Erythroblast (primary cell): ENCODE measurements at regions not wholly inside any gene's neighbourhood (a gene's known extent, or its start where the extent isn't known, plus 50 kb on each side); places are given as distances from the start of the nearest gene placed in this dataset.

Source experiments
- DNase-seq, 2 experiments: peaks; one replicate each; lab custom pipeline; 2025; lab: John Stamatoyannopoulos, UW
- GATA1 ChIP-seq: IDR thresholded peaks from 2 replicates; pipeline ENCODE4 v1.6.1; 2011; ENCODE audit warnings: low read depth, mild to moderate bottlenecking, control low read depth, low read length, moderate library complexity
- POLR2A ChIP-seq: IDR thresholded peaks from 2 replicates; pipeline ENCODE4 v1.6.1; 2011; ENCODE audit warnings: mild to moderate bottlenecking, low read length

- DNase-seq: no peak
- TF ChIP-seq GATA1: no peak
- TF ChIP-seq POLR2A: no peak
Measured at GRCh38 chr5:107808671-107809137, 138.0 kb upstream of the EFNA5 start.

GRCh38 chr5:107807431-107807830 lies 136.7 kb upstream of the EFNA5 start:
- TF ChIP-seq GATA1: no peak
- no peak for TF ChIP-seq POLR2A

GRCh38 chr5:107806705-107807104 lies 136.0 kb upstream of the EFNA5 start:
- no peak for TF ChIP-seq POLR2A
- no peak for TF ChIP-seq GATA1
- no peak for DNase-seq

More at GRCh38 chr5:107807431-107807830, 136.7 kb upstream of the EFNA5 start:
- no peak for DNase-seq

GRCh38 chr5:107806271-107806670 lies 135.5 kb upstream of the EFNA5 start:
- TF ChIP-seq GATA1 (no peak), POLR2A (no peak)
- no peak for DNase-seq

- TF ChIP-seq GATA1: no peak
- no peak for TF ChIP-seq POLR2A
- no peak for DNase-seq
Measured at GRCh38 chr5:107805824-107806223, 135.1 kb upstream of the EFNA5 start.

DNA sequence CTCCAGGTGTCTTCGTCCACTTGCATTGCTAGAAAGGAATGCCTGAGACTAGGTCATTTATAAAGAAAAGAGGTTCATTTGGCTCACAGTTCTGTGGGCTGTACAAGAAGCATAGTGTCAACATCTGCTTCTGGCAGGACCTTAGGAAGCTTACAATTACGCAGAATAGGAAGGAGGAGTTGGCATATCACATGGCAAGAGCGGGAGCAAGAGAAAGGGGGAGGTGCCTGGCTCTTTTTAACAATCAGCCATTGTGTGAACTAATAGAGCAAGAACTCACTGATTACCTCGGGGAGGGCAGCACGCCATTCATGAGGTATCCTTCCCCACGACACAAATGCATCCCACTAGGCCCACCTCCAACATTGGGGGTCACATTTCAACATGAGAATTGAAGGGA lies 134.4 kb upstream of the EFNA5 start:
- TF ChIP-seq GATA1: no peak
- TF ChIP-seq POLR2A: no peak
- DNase-seq: no peak

DNA sequence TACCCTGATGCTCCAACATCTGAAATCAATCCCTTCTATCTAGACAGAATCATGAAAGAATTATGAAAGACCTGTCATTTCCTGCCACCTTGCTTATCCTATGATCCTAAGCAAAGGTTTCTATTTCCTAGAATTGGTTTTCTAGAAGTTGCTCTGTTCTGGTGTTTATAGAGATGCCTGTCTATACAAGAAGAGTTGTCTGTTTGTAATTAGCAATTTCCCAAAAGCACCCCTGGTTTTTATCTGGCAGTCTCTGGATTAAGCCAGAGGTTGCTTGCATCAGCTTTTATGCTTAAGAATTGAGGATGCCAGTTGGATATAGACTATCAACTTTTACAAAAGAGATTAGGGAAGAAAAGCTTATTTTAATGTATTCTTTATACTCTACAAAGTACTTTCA lies 133.0 kb upstream of the EFNA5 start:
- no peak for TF ChIP-seq GATA1
- no peak for TF ChIP-seq POLR2A

DNA sequence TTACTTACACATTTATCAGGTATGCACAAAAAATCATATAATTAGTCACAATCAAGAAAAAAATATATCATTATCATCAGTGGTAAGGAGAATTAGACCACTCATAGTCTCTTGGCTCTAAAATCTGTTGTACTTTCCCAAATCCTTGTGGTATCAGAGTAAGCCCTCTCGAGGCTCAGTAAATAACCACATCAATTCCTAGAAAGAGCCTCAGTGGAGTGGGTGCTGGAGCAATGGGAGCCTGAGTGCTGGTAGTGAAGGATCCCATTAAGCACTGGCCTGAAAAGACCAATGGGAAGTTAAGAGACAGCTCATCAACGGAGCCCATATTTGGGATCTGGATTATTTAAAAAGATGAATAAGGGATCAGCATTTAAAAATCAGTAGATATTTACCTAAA lies 130.3 kb upstream of the EFNA5 start:
- no peak for DNase-seq
- no peak for TF ChIP-seq GATA1
- no peak for TF ChIP-seq POLR2A

More for the DNA sequence above, 133.0 kb upstream of the EFNA5 start:
- no peak for DNase-seq

- DNase-seq: no peak
- no peak for TF ChIP-seq GATA1
- no peak for TF ChIP-seq POLR2A
Measured at GRCh38 chr5:107799306-107799705, 128.6 kb upstream of the EFNA5 start.

GRCh38 chr5:107796797-107797196 lies 126.1 kb upstream of the EFNA5 start:
- no peak for DNase-seq
- TF ChIP-seq GATA1 (no peak), POLR2A (no peak)

DNA sequence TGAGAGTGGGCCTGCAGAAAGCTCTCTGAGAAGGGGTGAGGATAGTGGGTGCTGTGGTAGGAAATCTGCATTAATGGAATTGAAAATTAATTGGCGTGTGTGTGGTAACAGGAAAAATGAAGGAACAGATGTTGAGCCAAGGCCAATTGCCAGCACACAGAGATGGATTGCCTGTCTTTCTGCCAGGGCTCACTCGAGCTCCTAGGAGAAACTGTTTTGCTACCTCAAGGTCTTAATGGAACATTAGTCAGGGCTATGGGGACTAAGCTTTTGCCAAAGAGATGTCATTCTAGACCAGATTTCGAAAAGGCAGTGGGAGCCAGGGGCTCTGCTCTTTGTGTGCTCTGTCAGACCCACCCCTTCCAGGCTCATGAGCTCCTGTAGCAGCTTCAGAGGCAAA lies 124.0 kb upstream of the EFNA5 start:
- no peak for TF ChIP-seq POLR2A
- no peak for TF ChIP-seq GATA1
- no peak for DNase-seq

GRCh38 chr5:107792940-107793339 lies 122.2 kb upstream of the EFNA5 start:
- no peak for TF ChIP-seq POLR2A
- TF ChIP-seq GATA1: no peak
- no peak for DNase-seq

- TF ChIP-seq GATA1 (no peak), POLR2A (no peak)
- no peak for DNase-seq
Measured at GRCh38 chr5:107790671-107791070, 119.9 kb upstream of the EFNA5 start.

- TF ChIP-seq POLR2A (no peak), GATA1 (no peak)
- no peak for DNase-seq
Measured at GRCh38 chr5:107786424-107786823, 115.7 kb upstream of the EFNA5 start.

- DNase-seq: no peak
- TF ChIP-seq GATA1 (no peak), POLR2A (no peak)
Measured at GRCh38 chr5:107783551-107783950, 112.8 kb upstream of the EFNA5 start.

- no peak for DNase-seq
Measured at GRCh38 chr5:107782561-107783169, 111.9 kb upstream of the EFNA5 start.

More at GRCh38 chr5:107782561-107783169, 111.9 kb upstream of the EFNA5 start:
- TF ChIP-seq GATA1 (no peak), POLR2A (no peak)
